IMR-90 (cell line): ENCODE measurements at regions not wholly inside any gene's neighbourhood (a gene's known extent, or its start where the extent isn't known, plus 50 kb on each side); places are given as distances from the start of the nearest gene placed in this dataset.

Source experiments
- ATAC-seq: fragments of 200-7000 bp; cut with Tn5 transposase; 2 replicates; pipeline ENCODE4 v1.9.1; 2020; ENCODE audit warnings: low read depth, mild to moderate bottlenecking, moderate library complexity
- BruUV-seq: library from RNA; stranded (reverse); fragments of 400-500 nt; replicated peaks from 2 replicates; lab custom pipeline; 2021; lab: Mats Ljungman, UMichigan
- CTCF ChIA-PET: fragments of 300-600 bp; formaldehyde crosslinking; extraction: SDS; loops from one replicate; lab custom pipeline; 2021; ENCODE audit warnings: antibody characterized with exemption; lab: Yijun Ruan, JAX
- POLR2A ChIA-PET: fragments of 300-600 bp; sonication (Branson Sonifier 250); formaldehyde crosslinking; loops from one replicate; lab custom pipeline; 2022; ENCODE audit warnings: antibody characterized with exemption; ENCODE audit not compliant: unreplicated experiment; lab: Charles Lee
- DNase-seq: peaks from one replicate; pipeline ENCODE4 v3.0.0; 2013
- H2AFZ ChIP-seq: replicated peaks from 2 replicates; pipeline ENCODE3; 2013; ENCODE audit warnings: low read length, mild to moderate bottlenecking; ENCODE audit not compliant: poor library complexity
- H2AK5ac ChIP-seq: 2 replicates; pipeline ENCODE4 v1.6.1; 2013; ENCODE audit warnings: low read depth, low read length, inconsistent platforms
- H2AK9ac ChIP-seq: replicated peaks from 2 replicates; pipeline ENCODE3; 2013; ENCODE audit warnings: mild to moderate bottlenecking, low read depth, low read length, moderate library complexity; ENCODE audit not compliant: poor library complexity
- H2BK120ac ChIP-seq: 2 replicates; pipeline ENCODE4 v1.6.1; 2013; ENCODE audit warnings: low read depth, low read length, inconsistent platforms
- H2BK15ac ChIP-seq: 3 replicates; pipeline ENCODE4 v1.6.1; 2013; ENCODE audit warnings: low read depth, low read length, inconsistent platforms
- H2BK20ac ChIP-seq: 2 replicates; pipeline ENCODE4 v1.6.1; 2013; ENCODE audit warnings: low read depth, mild to moderate bottlenecking, inconsistent platforms, low read length, moderate library complexity
- H2BK5ac ChIP-seq: 2 replicates; pipeline ENCODE4 v1.6.1; 2013; ENCODE audit warnings: mild to moderate bottlenecking, low read depth, low read length, inconsistent platforms; ENCODE audit not compliant: poor library complexity, severe bottlenecking
- H3K14ac ChIP-seq: replicated peaks from 2 replicates; pipeline ENCODE4 v1.6.1; 2013; ENCODE audit warnings: low read depth, low read length, inconsistent platforms
- H3K18ac ChIP-seq: 2 replicates; pipeline ENCODE4 v1.6.1; 2013; ENCODE audit warnings: low read depth, low read length, control low read depth
- H3K23ac ChIP-seq: 2 replicates; pipeline ENCODE4 v1.6.1; 2013; ENCODE audit warnings: low read depth, low read length, inconsistent platforms
- H3K27ac ChIP-seq: 2 replicates; pipeline ENCODE4 v1.5.1; 2013; ENCODE audit warnings: mild to moderate bottlenecking, control low read depth, low read length; ENCODE audit not compliant: insufficient read depth
- H3K27me3 ChIP-seq: 2 replicates; pipeline ENCODE4 v1.6.1; 2013; ENCODE audit warnings: low read length; ENCODE audit not compliant: control insufficient read depth, insufficient read depth
- H3K36me3 ChIP-seq: 2 replicates; pipeline ENCODE4 v1.6.1; 2013; ENCODE audit warnings: low read length, mixed read lengths; ENCODE audit not compliant: control insufficient read depth, insufficient read depth
- H3K4ac ChIP-seq: 2 replicates; pipeline ENCODE4 v1.6.1; 2013; ENCODE audit warnings: low read depth, low read length, inconsistent platforms
- H3K4me1 ChIP-seq: 2 replicates; pipeline ENCODE4 v1.6.1; 2013; ENCODE audit warnings: low read length, mixed read lengths; ENCODE audit not compliant: control insufficient read depth, insufficient read depth
- H3K4me2 ChIP-seq: 2 replicates; pipeline ENCODE4 v1.6.1; 2013; ENCODE audit warnings: low read depth, mild to moderate bottlenecking, control low read depth, low read length, moderate library complexity
- H3K4me3 ChIP-seq: 2 replicates; pipeline ENCODE4 v1.5.1; 2013; ENCODE audit warnings: low read depth, mild to moderate bottlenecking, control low read depth, low read length, moderate library complexity; ENCODE audit not compliant: insufficient read depth
- H3K56ac ChIP-seq: 2 replicates; pipeline ENCODE4 v1.6.1; 2013; ENCODE audit warnings: low read length, inconsistent platforms; ENCODE audit not compliant: insufficient read depth; ENCODE audit errors: extremely low read depth
- H3K79me1 ChIP-seq, 2 experiments: 2 replicates each; pipeline ENCODE4 v1.6.1; 2013; ENCODE audit warnings: low read length in 2 of 2, inconsistent platforms in 1 of 2, low read depth in 1 of 2
- H3K9ac ChIP-seq: 2 replicates; pipeline ENCODE4 v1.6.1; 2013; ENCODE audit warnings: low read depth, low read length, control low read depth
- H3K9me1 ChIP-seq: 2 replicates; pipeline ENCODE4 v1.6.1; 2013; ENCODE audit warnings: low read length, inconsistent platforms; ENCODE audit not compliant: insufficient read depth
- H3K9me3 ChIP-seq: 2 replicates; pipeline ENCODE4 v1.6.1; 2013; ENCODE audit warnings: low read length; ENCODE audit not compliant: control insufficient read depth, insufficient read depth
- H4K20me1 ChIP-seq: 2 replicates; pipeline ENCODE4 v1.6.1; 2013; ENCODE audit warnings: low read length, inconsistent platforms; ENCODE audit not compliant: insufficient read depth
- H4K5ac ChIP-seq: 2 replicates; pipeline ENCODE4 v1.6.1; 2013; ENCODE audit warnings: mild to moderate bottlenecking, low read depth, low read length, control low read depth
- H4K8ac ChIP-seq, 2 experiments: 2 replicates each; pipeline ENCODE4 v1.6.1; 2013; ENCODE audit warnings: low read depth in 2 of 2, low read length in 2 of 2, control low read depth in 1 of 2, inconsistent platforms in 1 of 2
- H4K91ac ChIP-seq: 2 replicates; pipeline ENCODE4 v1.6.1; 2013; ENCODE audit warnings: low read depth, low read length, inconsistent platforms; ENCODE audit not compliant: insufficient read depth
- CHD1 ChIP-seq: IDR thresholded peaks from 2 replicates; pipeline ENCODE4 v1.6.1; 2012; ENCODE audit warnings: low read depth, low read length, improper control_type of control experiment
- CTCF ChIP-seq: conservative IDR thresholded peaks from 2 replicates; pipeline ENCODE4 v1.5.1; 2012; ENCODE audit warnings: mild to moderate bottlenecking, low read depth, low read length, improper control_type of control experiment
- NFE2L2 ChIP-seq: fragments of 150-350 bp; IDR thresholded peaks from 2 replicates; pipeline ENCODE4 v1.6.1; 2016; ENCODE audit warnings: low read depth, mild to moderate bottlenecking, low read length
- RAD21 ChIP-seq: IDR thresholded peaks from 2 replicates; pipeline ENCODE4 v1.6.1; 2012; ENCODE audit warnings: low read length, improper control_type of control experiment
- SMC3 ChIP-seq: fragments of 150-350 bp; IDR thresholded peaks from 2 replicates; pipeline ENCODE4 v1.6.1; 2016; ENCODE audit warnings: low read depth, mild to moderate bottlenecking, antibody characterized with exemption, low read length, moderate library complexity
- WGBS, 2 experiments: methylation state at CpG; one replicate each; pipeline versions ENCODE4 v1.1.5 to v1.1.7; 2013; ENCODE audit warnings: missing lambda C conversion rate in 2 of 2; ENCODE audit not compliant: insufficient read length in 1 of 2; ENCODE audit errors: extremely low coverage in 2 of 2; 5-methylcytosine and 5-hydroxymethylcytosine counted together
- dilution Hi-C: fragments of 300-500 bp; cut with HindIII; formaldehyde crosslinking; loops from one replicate; pipeline ENCODE4 v1.14.3; 2018; ENCODE audit warnings: low sequenced_read_pairs; ENCODE audit not compliant: unreplicated experiment
- in situ Hi-C: fragments of 300-500 bp; cut with MboI; formaldehyde crosslinking; loops from 3 replicates; pipeline ENCODE4 v1.14.3; 2019; ENCODE audit warnings: low sequenced_read_pairs, inconsistent platforms, mixed read lengths
- intact Hi-C: fragments of 100-400 bp; cut with micrococcal nuclease; formaldehyde crosslinking; loops from 2 replicates; pipeline ENCODE4 v1.10.0; 2022

GRCh38 chr2:181738074-181738473 is 57.8 kb upstream of the NEUROD1 start:
- H3K27ac ChIP-seq, result no peak overlapping the region
- no peak overlapping the region for H2AFZ ChIP-seq
- no peak overlapping the region for H4K5ac ChIP-seq
- no peak overlapping the region for H2BK15ac ChIP-seq
- TF ChIP-seq NFE2L2 (no peak), RAD21 (peak; percentile 40), SMC3 (no peak), CTCF (peak; percentile 38), CHD1 (no peak)
- in situ Hi-C loops, result loop anchor here (5.0 kb wide), 1 partner anchor 339 kb away; no protein-coding TSS in a partner anchor
- no peaks in the 10 kb centered on the region for H3K36me3 ChIP-seq
- no peak overlapping the region for H3K18ac ChIP-seq
- no peak overlapping the region for H2AK9ac ChIP-seq
- no TSS peak for BruUV-seq
- H3K56ac ChIP-seq, result no peak overlapping the region
- intact Hi-C loops, result no loop called here
- no peak overlapping the region for H4K91ac ChIP-seq
- H3K14ac ChIP-seq, result no peak overlapping the region
- H3K4me1 ChIP-seq, result no peaks in the 10 kb centered on the region; the same call in 1 of the 2 replicates
- CTCF ChIA-PET, result interaction anchor here (0.6 to 0.9 kb wide), 7 partner anchors 69 to 1624 kb away, joined by 3 to 5 read pairs (median 3); no protein-coding TSS in a partner anchor
- no peaks in the 10 kb centered on the region for H4K20me1 ChIP-seq
- H3K9me1 ChIP-seq, result no peaks in the 10 kb centered on the region
- no peaks in the 10 kb centered on the region for H3K9me3 ChIP-seq
- H3K4me3 ChIP-seq, result no peak overlapping the region
- H2BK20ac ChIP-seq, result no peak overlapping the region
- H3K27me3 ChIP-seq, result no peaks in the 10 kb centered on the region
- H2BK5ac ChIP-seq, result no peak overlapping the region
- no peak overlapping the region for H2AK5ac ChIP-seq
- no CpG with 5 or more reads among the region's 2 CpGs for WGBS, 2 experiments
- POLR2A ChIA-PET, result no interaction called here
- ATAC-seq (no peak), DNase-seq (peak; percentile 28)
- no peak overlapping the region for H3K23ac ChIP-seq
- no peak overlapping the region for H4K8ac ChIP-seq
- H3K9ac ChIP-seq, result no peak overlapping the region
- H3K79me1 ChIP-seq, result no peaks in the 10 kb centered on the region
- H2BK120ac ChIP-seq, result no peak overlapping the region
- H3K4me2 ChIP-seq, result no peak overlapping the region
- dilution Hi-C loops, result no loop called here
- H3K4ac ChIP-seq, result no peak overlapping the region
